ENCODE measurements at regions not wholly inside any gene's neighbourhood (a gene's known extent, or its start where the extent isn't known, plus 50 kb on each side); places are given as distances from the start of the nearest gene placed in this dataset.
"Not testable (repeated sequence)": the region's sequence is repeated elsewhere in the genome, so short reads cannot be mapped to it uniquely, and the experiment has no call there.

DNA sequence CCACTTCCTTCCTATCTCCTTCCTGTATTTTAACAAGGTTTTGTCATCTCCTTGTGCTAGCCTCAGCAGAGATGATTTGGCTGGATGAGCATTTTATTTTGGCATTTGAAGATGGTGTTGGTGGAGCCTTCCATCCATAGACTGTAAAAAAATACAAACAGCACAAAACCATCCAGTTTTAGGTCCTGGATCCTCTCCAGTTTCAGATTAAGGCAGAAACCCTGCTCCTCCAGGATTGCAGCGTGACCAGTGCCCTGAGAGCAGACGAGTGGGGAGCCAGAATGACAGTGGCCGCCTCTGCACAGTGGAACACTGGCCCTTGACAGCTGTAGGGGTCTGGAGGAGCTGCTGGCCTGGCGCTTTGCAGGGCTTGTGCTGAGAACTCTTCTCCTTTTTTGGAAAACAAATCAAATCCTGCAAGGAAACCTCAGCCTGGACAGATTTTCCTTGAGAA lies 72.2 kb upstream of the GADD45A start:
- Histone ChIP-seq H3K9me3 (no peaks in the 10 kb centered on the region), H3K27me3 (ENCODE audit: low read depth) (no peaks in the 10 kb centered on the region), H3K4me3 (no peak overlapping the region), H3K36me3 (no peaks in the 10 kb centered on the region), H3K4me1 (peaks cover 6% of the 10 kb centered on the region), H3K27ac (no peak overlapping the region)
- peak; percentile 46 to 71 for ATAC-seq
- DNase-seq: no peak
- intact Hi-C loops (cut with DNase I): no loop called here
- TF ChIP-seq, protein P1, sequence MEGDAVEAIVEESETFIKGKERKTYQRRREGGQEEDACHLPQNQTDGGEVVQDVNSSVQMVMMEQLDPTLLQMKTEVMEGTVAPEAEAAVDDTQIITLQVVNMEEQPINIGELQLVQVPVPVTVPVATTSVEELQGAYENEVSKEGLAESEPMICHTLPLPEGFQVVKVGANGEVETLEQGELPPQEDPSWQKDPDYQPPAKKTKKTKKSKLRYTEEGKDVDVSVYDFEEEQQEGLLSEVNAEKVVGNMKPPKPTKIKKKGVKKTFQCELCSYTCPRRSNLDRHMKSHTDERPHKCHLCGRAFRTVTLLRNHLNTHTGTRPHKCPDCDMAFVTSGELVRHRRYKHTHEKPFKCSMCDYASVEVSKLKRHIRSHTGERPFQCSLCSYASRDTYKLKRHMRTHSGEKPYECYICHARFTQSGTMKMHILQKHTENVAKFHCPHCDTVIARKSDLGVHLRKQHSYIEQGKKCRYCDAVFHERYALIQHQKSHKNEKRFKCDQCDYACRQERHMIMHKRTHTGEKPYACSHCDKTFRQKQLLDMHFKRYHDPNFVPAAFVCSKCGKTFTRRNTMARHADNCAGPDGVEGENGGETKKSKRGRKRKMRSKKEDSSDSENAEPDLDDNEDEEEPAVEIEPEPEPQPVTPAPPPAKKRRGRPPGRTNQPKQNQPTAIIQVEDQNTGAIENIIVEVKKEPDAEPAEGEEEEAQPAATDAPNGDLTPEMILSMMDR (IDR thresholded peaks at IDR 0.05): no peak

DNA sequence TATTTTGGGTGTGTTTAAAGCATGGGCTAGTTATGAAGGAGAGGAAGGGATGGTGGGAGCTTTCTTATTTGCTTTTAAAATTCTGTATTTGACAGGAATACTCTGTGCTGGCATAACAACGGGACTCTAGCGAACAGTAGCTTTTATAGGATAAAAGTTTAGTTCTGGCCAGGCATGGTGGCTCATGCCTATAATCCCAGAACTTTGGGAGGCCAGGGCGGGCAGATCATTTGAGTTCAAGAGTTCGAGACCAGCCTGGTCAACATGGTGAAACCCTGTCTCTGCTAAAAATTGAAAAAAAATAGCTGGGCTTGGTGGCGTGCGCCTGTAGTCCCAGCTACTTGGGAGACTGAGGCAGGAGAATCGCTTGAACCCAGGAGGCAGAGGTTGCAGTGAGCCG lies 71.5 kb upstream of the GADD45A start:
- intact Hi-C loops (cut with DNase I); H3K27me3 ChIP-seq (ENCODE audit: low read depth); H3K4me3 ChIP-seq; ATAC-seq; H3K27ac ChIP-seq; DNase-seq; H3K4me1 ChIP-seq; H3K36me3 ChIP-seq; H3K9me3 ChIP-seq: not testable (repeated sequence)

DNA sequence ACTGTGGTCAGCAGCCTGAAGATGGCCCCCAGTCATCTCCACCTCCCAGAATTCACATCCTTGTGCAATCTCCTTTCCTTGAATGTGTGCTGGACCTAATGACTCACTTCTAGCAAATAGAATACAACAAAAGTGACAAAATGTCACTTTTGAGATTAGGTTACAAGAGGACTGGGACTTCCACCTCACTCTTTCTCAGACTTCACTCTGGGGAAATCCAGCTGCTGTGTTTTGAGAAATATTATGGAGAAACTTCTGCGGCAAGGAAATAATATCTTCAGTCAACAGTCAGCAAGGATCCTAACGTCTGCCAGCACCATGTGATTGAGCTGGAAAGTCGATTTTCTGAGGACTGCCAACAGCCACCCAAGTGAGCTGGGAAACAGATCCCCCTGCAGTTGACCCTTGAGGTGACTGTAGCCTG lies 70.5 kb upstream of the GADD45A start:
- H3K27ac ChIP-seq: no peak overlapping the region
- ATAC-seq (no peak), DNase-seq (no peak)
- H3K4me1 ChIP-seq: peaks cover 15% of the 10 kb centered on the region
- TF ChIP-seq, protein P1 (IDR thresholded peaks at IDR 0.05): no peak
- intact Hi-C loops (cut with DNase I): no loop called here
- H3K27me3 ChIP-seq (ENCODE audit: low read depth): no peaks in the 10 kb centered on the region
- H3K4me3 ChIP-seq: no peak overlapping the region
- H3K36me3 ChIP-seq: no peaks in the 10 kb centered on the region
- H3K9me3 ChIP-seq: no peaks in the 10 kb centered on the region

DNA sequence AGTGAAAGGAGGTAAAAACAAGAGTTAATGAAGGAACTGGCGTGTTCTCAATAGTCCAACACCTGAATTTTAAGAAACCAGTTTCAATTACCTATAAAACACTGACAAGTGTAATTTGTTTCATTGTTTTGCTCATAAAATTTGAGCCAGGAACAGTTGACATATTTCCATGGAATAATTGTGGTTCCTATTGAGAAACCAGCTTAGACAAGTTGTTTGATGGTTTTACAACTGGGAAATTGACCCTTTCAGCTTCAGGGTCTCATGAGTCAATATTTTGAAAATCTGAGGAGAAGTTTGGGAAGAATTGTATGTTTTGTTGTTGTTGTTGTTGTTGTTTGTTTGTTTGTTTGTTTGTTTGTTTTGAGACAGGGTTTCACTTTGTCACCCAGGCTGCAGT lies 69.1 kb upstream of the GADD45A start:
- ATAC-seq: no peak
- intact Hi-C loops (cut with DNase I): no loop called here
- TF ChIP-seq, protein P1 (IDR thresholded peaks at IDR 0.05): no peak

DNA sequence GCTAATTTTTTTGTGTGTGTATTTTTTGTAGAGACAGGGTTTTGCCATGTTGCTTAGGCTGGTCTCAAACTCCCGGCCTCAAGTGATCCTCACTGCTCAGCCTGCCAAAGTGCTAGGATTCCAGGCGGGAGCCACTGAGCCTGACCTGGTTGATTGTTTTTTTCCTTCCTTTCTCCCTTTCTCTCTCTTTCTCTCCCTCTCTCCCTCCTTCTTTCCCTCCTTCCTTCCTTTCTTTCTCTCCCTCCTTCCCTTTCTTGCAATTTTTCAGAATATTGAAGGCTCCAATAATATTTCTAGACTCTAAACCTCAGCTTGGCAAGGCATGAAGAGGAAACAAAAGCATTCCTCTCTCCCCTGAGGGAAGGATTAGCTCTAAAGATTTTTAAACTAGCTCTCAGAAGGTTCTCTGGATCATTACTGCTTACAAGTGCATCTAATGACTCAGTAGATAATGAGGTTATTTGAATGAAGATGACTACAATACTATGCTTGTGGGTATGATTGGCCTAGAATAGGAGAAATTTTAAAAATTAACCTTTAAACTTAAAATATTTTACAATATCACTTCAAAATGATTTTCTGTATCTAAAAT lies 68.5 kb upstream of the GADD45A start:
- intact Hi-C loops (cut with DNase I): no loop called here
- no peaks in the 10 kb centered on the region for H3K27me3 ChIP-seq (ENCODE audit: low read depth)
- no peak overlapping the region for H3K4me3 ChIP-seq
- TF ChIP-seq, protein P1 (IDR thresholded peaks at IDR 0.05): no peak
- H3K4me1 ChIP-seq: peaks cover 18% of the 10 kb centered on the region
- DNase-seq (no peak), ATAC-seq (no peak)
- no peaks in the 10 kb centered on the region for H3K36me3 ChIP-seq
- H3K9me3 ChIP-seq: no peaks in the 10 kb centered on the region
- no peak overlapping the region for H3K27ac ChIP-seq

More for the DNA sequence above, 69.1 kb upstream of the GADD45A start:
- H3K36me3 ChIP-seq: no peaks in the 10 kb centered on the region
- H3K27ac ChIP-seq: no peak overlapping the region
- no peak overlapping the region for H3K4me3 ChIP-seq
- H3K9me3 ChIP-seq: no peaks in the 10 kb centered on the region
- no peak for DNase-seq
- H3K4me1 ChIP-seq: peaks cover 18% of the 10 kb centered on the region
- H3K27me3 ChIP-seq (ENCODE audit: low read depth): no peaks in the 10 kb centered on the region

DNA sequence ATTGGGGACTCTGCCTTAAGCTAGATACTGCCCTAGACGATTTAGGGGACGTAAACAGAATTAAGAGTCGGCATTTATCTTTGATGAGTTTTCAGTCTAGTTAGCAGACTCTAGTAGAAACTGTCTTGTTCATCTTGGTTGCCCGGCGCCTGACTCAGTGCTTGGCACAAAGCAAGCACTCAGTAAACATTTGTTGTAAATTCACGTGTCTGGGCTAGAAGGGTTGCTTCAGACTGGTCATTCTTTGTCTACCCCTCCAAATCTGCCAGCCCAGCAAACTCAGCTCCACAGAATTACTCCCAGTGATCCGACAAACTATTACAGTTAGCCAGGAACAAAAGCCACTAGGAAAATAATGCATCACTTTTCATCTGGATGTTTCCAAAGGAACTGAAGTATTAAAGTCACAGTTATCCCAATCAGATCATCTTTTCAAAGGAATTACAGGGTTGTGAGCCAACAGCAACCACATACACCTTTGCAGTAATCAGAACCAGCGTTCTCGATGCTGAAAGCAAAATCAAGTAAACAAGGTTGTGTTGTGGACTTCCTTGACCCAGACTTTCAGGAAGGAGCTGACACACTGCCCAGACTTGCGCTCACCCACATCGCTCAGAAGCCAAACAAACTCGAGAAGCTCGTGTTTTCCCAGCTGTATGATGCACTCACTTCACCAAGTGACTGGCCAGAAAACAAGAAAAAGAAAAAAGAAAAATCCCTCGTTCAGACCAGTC lies 66.5 kb upstream of the GADD45A start:
- H3K27me3 ChIP-seq (ENCODE audit: low read depth): no peaks in the 10 kb centered on the region
- H3K27ac ChIP-seq: peak overlapping the region; percentile 54
- no peaks in the 10 kb centered on the region for H3K36me3 ChIP-seq
- H3K9me3 ChIP-seq: no peaks in the 10 kb centered on the region
- peak; percentile 76 to 79 for ATAC-seq
- intact Hi-C loops (cut with DNase I): no loop called here
- DNase-seq: no peak
- peaks cover 12% of the 10 kb centered on the region for H3K4me1 ChIP-seq
- TF ChIP-seq, protein P1 (IDR thresholded peaks at IDR 0.05): no peak
- no peak overlapping the region for H3K4me3 ChIP-seq

Measured in lower lobe of right lung (tissue), 2 donors.